ENCODE measurements at regions not wholly inside any gene's neighbourhood (a gene's known extent, or its start where the extent isn't known, plus 50 kb on each side); places are given as distances from the start of the nearest gene placed in this dataset.
"Not testable (repeated sequence)": the region's sequence is repeated elsewhere in the genome, so short reads cannot be mapped to it uniquely, and the experiment has no call there.

GRCh38 chr12:33514893-33515292, 75.3 kb upstream of the SYT10 start:
- H4K5ac ChIP-seq (ENCODE audit: low read length): no peak overlapping the region
- H3K79me2 ChIP-seq (ENCODE audit: control insufficient read depth, insufficient read depth, low read length): no peaks in the 10 kb centered on the region
- no peak overlapping the region for H3K4ac ChIP-seq (ENCODE audit: low read depth, low read length)
- H2AK5ac ChIP-seq (ENCODE audit: low read length): no peak overlapping the region
- no peak overlapping the region for H3K4me2 ChIP-seq (ENCODE audit: low read length)
- no peak overlapping the region for H3K23ac ChIP-seq (ENCODE audit: low read length)
- no peak overlapping the region for H3K4me3 ChIP-seq (ENCODE audit: low read length)
- H3K27ac ChIP-seq (ENCODE audit: low read depth, low read length): no peak overlapping the region
- no CpG with 5 or more reads among the region's 2 CpGs for WGBS (ENCODE audit: extremely low coverage, insufficient coverage, low lambda C conversion rate)
- H3K36me3 ChIP-seq (ENCODE audit: control insufficient read depth, insufficient read depth, low read length): no peaks in the 10 kb centered on the region
- no peak overlapping the region for H3K9ac ChIP-seq (ENCODE audit: low read length)
- no peak overlapping the region for H4K8ac ChIP-seq (ENCODE audit: low read depth, low read length)
- no peak overlapping the region for H3K18ac ChIP-seq (ENCODE audit: low read length)
- H2BK5ac ChIP-seq (ENCODE audit: low read length): no peak overlapping the region
- no peaks in the 10 kb centered on the region for H3K27me3 ChIP-seq (ENCODE audit: insufficient read depth, low read length, poor library complexity)
- H3K56ac ChIP-seq (ENCODE audit: low read length): no peak overlapping the region
- H3K4me1 ChIP-seq (ENCODE audit: control insufficient read depth, low read depth, low read length): no peaks in the 10 kb centered on the region
- H3K79me1 ChIP-seq (ENCODE audit: low read length): no peaks in the 10 kb centered on the region
- H2BK120ac ChIP-seq (ENCODE audit: low read depth, low read length): no peak overlapping the region
- no peak overlapping the region for H2BK15ac ChIP-seq (replicated peaks; ENCODE audit: low read depth)
- peak; percentile 38 for DNase-seq

- Histone ChIP-seq H2AK5ac (ENCODE audit: low read length) (no peak overlapping the region), H3K79me2 (ENCODE audit: control insufficient read depth, insufficient read depth, low read length) (no peaks in the 10 kb centered on the region), H3K27me3 (ENCODE audit: insufficient read depth, low read length, poor library complexity) (no peaks in the 10 kb centered on the region), H3K4ac (ENCODE audit: low read depth, low read length) (no peak overlapping the region), H4K8ac (ENCODE audit: low read depth, low read length) (no peak overlapping the region), H3K27ac (ENCODE audit: low read depth, low read length) (no peak overlapping the region), H3K4me2 (ENCODE audit: low read length) (no peak overlapping the region), H2BK5ac (ENCODE audit: low read length) (no peak overlapping the region), H3K23ac (ENCODE audit: low read length) (no peak overlapping the region), H3K79me1 (ENCODE audit: low read length) (no peaks in the 10 kb centered on the region), H3K9ac (ENCODE audit: low read length) (no peak overlapping the region), H3K4me1 (ENCODE audit: control insufficient read depth, low read depth, low read length) (no peaks in the 10 kb centered on the region), H4K5ac (ENCODE audit: low read length) (no peak overlapping the region), H3K4me3 (ENCODE audit: low read length) (no peak overlapping the region), H3K36me3 (ENCODE audit: control insufficient read depth, insufficient read depth, low read length) (no peaks in the 10 kb centered on the region), H2BK15ac (replicated peaks; ENCODE audit: low read depth) (no peak overlapping the region), H3K56ac (ENCODE audit: low read length) (no peak overlapping the region), H3K18ac (ENCODE audit: low read length) (no peak overlapping the region), H2BK120ac (ENCODE audit: low read depth, low read length) (no peak overlapping the region)
- DNase-seq: no peak
Observed at GRCh38 chr12:33519566-33519965, 79.9 kb upstream of the SYT10 start.

GRCh38 chr12:33520505-33521302, 81.1 kb upstream of the SYT10 start:
- H3K56ac ChIP-seq (ENCODE audit: low read length): peak overlapping the region; percentile 60
- not testable (repeated sequence) for H4K5ac ChIP-seq (ENCODE audit: low read length); H3K4me1 ChIP-seq (ENCODE audit: control insufficient read depth, low read depth, low read length); H2BK5ac ChIP-seq (ENCODE audit: low read length); H4K8ac ChIP-seq (ENCODE audit: low read depth, low read length); H3K4me3 ChIP-seq (ENCODE audit: low read length); H3K36me3 ChIP-seq (ENCODE audit: control insufficient read depth, insufficient read depth, low read length); H3K27me3 ChIP-seq (ENCODE audit: insufficient read depth, low read length, poor library complexity); H3K4me2 ChIP-seq (ENCODE audit: low read length); H2BK120ac ChIP-seq (ENCODE audit: low read depth, low read length); H3K9ac ChIP-seq (ENCODE audit: low read length); H3K23ac ChIP-seq (ENCODE audit: low read length); H2BK15ac ChIP-seq (replicated peaks; ENCODE audit: low read depth); H3K79me2 ChIP-seq (ENCODE audit: control insufficient read depth, insufficient read depth, low read length); H3K27ac ChIP-seq (ENCODE audit: low read depth, low read length); H3K79me1 ChIP-seq (ENCODE audit: low read length); H3K4ac ChIP-seq (ENCODE audit: low read depth, low read length); H2AK5ac ChIP-seq (ENCODE audit: low read length); H3K18ac ChIP-seq (ENCODE audit: low read length)
- peak; percentile 8 for DNase-seq
- WGBS (ENCODE audit: extremely low coverage, insufficient coverage, low lambda C conversion rate): no CpG with 5 or more reads among the region's 12 CpGs

- Histone ChIP-seq H4K5ac (ENCODE audit: low read length) (no peak overlapping the region), H3K4ac (ENCODE audit: low read depth, low read length) (no peak overlapping the region), H3K79me2 (ENCODE audit: control insufficient read depth, insufficient read depth, low read length) (no peaks in the 10 kb centered on the region), H3K4me3 (ENCODE audit: low read length) (no peak overlapping the region), H3K4me2 (ENCODE audit: low read length) (no peak overlapping the region), H3K79me1 (ENCODE audit: low read length) (no peaks in the 10 kb centered on the region), H3K56ac (ENCODE audit: low read length) (no peak overlapping the region), H4K8ac (ENCODE audit: low read depth, low read length) (no peak overlapping the region), H2BK15ac (replicated peaks; ENCODE audit: low read depth) (no peak overlapping the region), H3K27me3 (ENCODE audit: insufficient read depth, low read length, poor library complexity) (no peaks in the 10 kb centered on the region), H2BK5ac (ENCODE audit: low read length) (no peak overlapping the region), H3K27ac (ENCODE audit: low read depth, low read length) (no peak overlapping the region), H3K4me1 (ENCODE audit: control insufficient read depth, low read depth, low read length) (no peaks in the 10 kb centered on the region), H3K23ac (ENCODE audit: low read length) (no peak overlapping the region), H2BK120ac (ENCODE audit: low read depth, low read length) (no peak overlapping the region), H3K36me3 (ENCODE audit: control insufficient read depth, insufficient read depth, low read length) (no peaks in the 10 kb centered on the region), H3K18ac (ENCODE audit: low read length) (no peak overlapping the region), H3K9ac (ENCODE audit: low read length) (no peak overlapping the region), H2AK5ac (ENCODE audit: low read length) (no peak overlapping the region)
- WGBS (ENCODE audit: extremely low coverage, insufficient coverage, low lambda C conversion rate): no CpG with 5 or more reads among the region's 2 CpGs
- no peak for DNase-seq
Observed at GRCh38 chr12:33529031-33529430, 89.4 kb upstream of the SYT10 start.

- H3K18ac ChIP-seq (ENCODE audit: low read length): no peak overlapping the region
- no peak overlapping the region for H2AK5ac ChIP-seq (ENCODE audit: low read length)
- H3K36me3 ChIP-seq (ENCODE audit: control insufficient read depth, insufficient read depth, low read length): no peaks in the 10 kb centered on the region
- H2BK120ac ChIP-seq (ENCODE audit: low read depth, low read length): no peak overlapping the region
- DNase-seq: no peak
- H3K9ac ChIP-seq (ENCODE audit: low read length): no peak overlapping the region
- H3K4ac ChIP-seq (ENCODE audit: low read depth, low read length): no peak overlapping the region
- no peak overlapping the region for H3K23ac ChIP-seq (ENCODE audit: low read length)
- no peak overlapping the region for H3K4me2 ChIP-seq (ENCODE audit: low read length)
- no peak overlapping the region for H4K8ac ChIP-seq (ENCODE audit: low read depth, low read length)
- no peak overlapping the region for H4K5ac ChIP-seq (ENCODE audit: low read length)
- H2BK5ac ChIP-seq (ENCODE audit: low read length): no peak overlapping the region
- H3K56ac ChIP-seq (ENCODE audit: low read length): no peak overlapping the region
- H3K4me1 ChIP-seq (ENCODE audit: control insufficient read depth, low read depth, low read length): no peaks in the 10 kb centered on the region
- H3K4me3 ChIP-seq (ENCODE audit: low read length): no peak overlapping the region
- no peak overlapping the region for H2BK15ac ChIP-seq (replicated peaks; ENCODE audit: low read depth)
- no peak overlapping the region for H3K27ac ChIP-seq (ENCODE audit: low read depth, low read length)
- no CpG with 5 or more reads among the region's 1 CpG for WGBS (ENCODE audit: extremely low coverage, insufficient coverage, low lambda C conversion rate)
- no peaks in the 10 kb centered on the region for H3K79me1 ChIP-seq (ENCODE audit: low read length)
- H3K27me3 ChIP-seq (ENCODE audit: insufficient read depth, low read length, poor library complexity): no peaks in the 10 kb centered on the region
- no peaks in the 10 kb centered on the region for H3K79me2 ChIP-seq (ENCODE audit: control insufficient read depth, insufficient read depth, low read length)
Observed at GRCh38 chr12:33529810-33530209, 90.2 kb upstream of the SYT10 start.

- H3K27ac ChIP-seq (ENCODE audit: low read depth, low read length): no peak overlapping the region
- no peaks in the 10 kb centered on the region for H3K79me2 ChIP-seq (ENCODE audit: control insufficient read depth, insufficient read depth, low read length)
- H3K79me1 ChIP-seq (ENCODE audit: low read length): no peaks in the 10 kb centered on the region
- no peaks in the 10 kb centered on the region for H3K36me3 ChIP-seq (ENCODE audit: control insufficient read depth, insufficient read depth, low read length)
- no peak overlapping the region for H3K4me2 ChIP-seq (ENCODE audit: low read length)
- no peak overlapping the region for H3K4me3 ChIP-seq (ENCODE audit: low read length)
- no peak overlapping the region for H2BK15ac ChIP-seq (replicated peaks; ENCODE audit: low read depth)
- no peaks in the 10 kb centered on the region for H3K27me3 ChIP-seq (ENCODE audit: insufficient read depth, low read length, poor library complexity)
- no peak overlapping the region for H3K18ac ChIP-seq (ENCODE audit: low read length)
- no peak overlapping the region for H4K5ac ChIP-seq (ENCODE audit: low read length)
- H2AK5ac ChIP-seq (ENCODE audit: low read length): no peak overlapping the region
- H2BK120ac ChIP-seq (ENCODE audit: low read depth, low read length): no peak overlapping the region
- H3K4me1 ChIP-seq (ENCODE audit: control insufficient read depth, low read depth, low read length): no peaks in the 10 kb centered on the region
- WGBS (ENCODE audit: extremely low coverage, insufficient coverage, low lambda C conversion rate): no CpG with 5 or more reads among the region's 8 CpGs
- H2BK5ac ChIP-seq (ENCODE audit: low read length): no peak overlapping the region
- DNase-seq: no peak
- H4K8ac ChIP-seq (ENCODE audit: low read depth, low read length): no peak overlapping the region
- no peak overlapping the region for H3K56ac ChIP-seq (ENCODE audit: low read length)
- no peak overlapping the region for H3K23ac ChIP-seq (ENCODE audit: low read length)
- H3K9ac ChIP-seq (ENCODE audit: low read length): no peak overlapping the region
- no peak overlapping the region for H3K4ac ChIP-seq (ENCODE audit: low read depth, low read length)
Observed at GRCh38 chr12:33531261-33531660, 91.6 kb upstream of the SYT10 start.

Measured in mesendoderm (in vitro differentiated cells).